Left cardiac atrium (tissue), 4 donors: ENCODE measurements at regions not wholly inside any gene's neighbourhood (a gene's known extent, or its start where the extent isn't known, plus 50 kb on each side); places are given as distances from the start of the nearest gene placed in this dataset.
A peak's percentile ranks its signal among the peaks of the same experiment; 100 is the strongest.

Experiments
- ATAC-seq, 2 donors: fragments of 200-7000 bp; cut with Tn5 transposase; one replicate each; pipeline ENCODE4 v1.9.1; 2020; ENCODE audit warnings: mild to moderate bottlenecking in 2 of 2, moderate library complexity in 2 of 2
- DNase-seq: peaks from one replicate; pipeline ENCODE4 v3.0.0-alpha.2; 2020
- intact Hi-C, 2 donors: fragments of 100-400 bp; cut with DNase I; formaldehyde crosslinking; loops; one replicate each; pipeline versions ENCODE4 v1.14.1 to v1.15.1; 2022 to 2023
- donor health status: DM: no; HTN: yes; CAD: no.
- donor health status: DM: no; HTN: yes; CAD: no; lungs with severe emphysema.
- donor health status: DM: yes; HTN: yes; CAD: no.
- donor health status: Dilated cardiomyopathy.

DNA sequence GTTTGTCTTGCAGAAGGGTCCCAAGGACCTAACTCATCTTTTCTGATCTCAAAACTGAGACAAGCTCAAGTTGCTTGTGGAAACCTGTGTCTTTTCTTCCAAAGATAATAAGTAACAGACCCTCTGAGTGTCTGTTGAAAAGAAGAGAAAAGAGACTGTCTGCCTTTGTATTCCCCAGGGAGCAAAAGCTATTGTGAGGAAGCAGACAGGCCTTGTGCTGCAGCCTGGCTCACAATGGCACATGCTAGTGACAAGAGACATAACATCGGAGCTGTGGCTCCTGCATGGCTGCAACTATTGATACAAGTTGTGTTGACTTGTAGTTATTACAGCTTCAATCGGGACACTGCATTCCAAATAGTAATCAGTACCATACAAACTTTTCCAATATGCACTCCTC lies 202.9 kb downstream of the DKK1 start:
- DNase-seq (no peak), ATAC-seq (no peak)
- intact Hi-C loops: no loop called here

DNA sequence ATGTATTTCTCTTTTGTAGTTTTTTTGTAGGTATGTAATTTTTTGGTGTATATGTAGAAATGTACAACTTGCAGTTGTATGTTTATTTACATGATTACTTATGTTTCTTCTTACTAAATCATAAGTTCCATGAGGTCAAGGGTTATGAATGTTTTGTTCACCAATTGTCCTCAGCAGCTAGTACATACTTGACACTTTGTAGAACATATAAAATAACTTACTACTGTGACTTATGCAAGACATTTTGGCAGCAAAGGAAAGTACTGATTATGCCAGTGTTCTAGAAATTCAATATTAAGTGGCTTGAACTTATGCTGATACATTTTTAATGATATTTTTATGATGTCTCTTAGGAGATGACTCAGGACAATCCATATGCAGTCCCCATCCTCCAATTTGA lies 209.6 kb downstream of the DKK1 start:
- intact Hi-C loops: no loop called here
- DNase-seq (no peak), ATAC-seq (no peak)

DNA sequence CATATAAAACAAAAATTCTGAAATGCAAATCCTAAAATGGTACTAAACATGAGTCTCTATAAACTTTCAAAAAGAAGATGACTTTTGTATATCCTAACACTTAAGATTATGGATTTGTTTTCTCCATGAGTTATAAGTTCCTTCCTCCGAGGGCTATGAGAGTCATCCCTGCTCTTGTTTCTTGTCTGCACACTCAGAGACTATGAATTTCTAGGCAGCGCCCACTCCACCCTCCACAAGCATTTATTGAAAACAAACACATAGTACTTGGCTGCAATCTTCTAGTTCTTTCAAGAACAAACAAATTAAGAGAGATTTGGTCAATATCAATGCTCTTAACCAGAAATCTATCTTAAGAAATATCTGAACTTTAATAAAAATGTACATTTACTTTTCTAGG lies 211.7 kb downstream of the DKK1 start:
- intact Hi-C loops: no loop called here
- ATAC-seq: peak in 1 of 2 donors; percentile 59
- no peak for DNase-seq

DNA sequence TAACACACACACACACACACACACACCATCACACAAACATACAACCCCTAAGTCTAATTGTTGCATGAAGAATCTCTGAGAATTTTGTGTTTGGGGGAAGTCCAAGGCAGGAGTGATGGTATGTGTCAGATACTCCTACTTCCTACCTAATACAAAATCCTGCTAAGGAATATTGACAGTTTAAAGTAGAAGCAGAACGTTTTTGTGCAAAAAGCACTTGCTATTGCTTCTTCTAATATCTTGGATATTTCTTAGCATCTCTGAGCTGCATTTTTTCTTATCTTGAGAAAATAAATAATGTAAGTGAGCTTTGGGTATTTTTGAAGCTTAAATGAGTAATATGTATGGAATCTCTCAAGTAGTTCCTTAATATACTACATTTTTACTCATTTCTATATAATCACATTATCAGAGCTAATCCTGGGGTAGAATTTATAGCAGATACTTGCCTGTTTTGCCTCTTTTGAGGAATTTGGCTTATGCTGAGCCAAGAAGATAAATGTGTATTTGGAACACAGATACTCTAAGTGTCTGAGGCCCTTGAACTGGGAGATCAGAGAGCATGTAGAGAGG lies 212.3 kb downstream of the DKK1 start:
- ATAC-seq: no peak
- DNase-seq: no peak
- intact Hi-C loops: no loop called here

DNA sequence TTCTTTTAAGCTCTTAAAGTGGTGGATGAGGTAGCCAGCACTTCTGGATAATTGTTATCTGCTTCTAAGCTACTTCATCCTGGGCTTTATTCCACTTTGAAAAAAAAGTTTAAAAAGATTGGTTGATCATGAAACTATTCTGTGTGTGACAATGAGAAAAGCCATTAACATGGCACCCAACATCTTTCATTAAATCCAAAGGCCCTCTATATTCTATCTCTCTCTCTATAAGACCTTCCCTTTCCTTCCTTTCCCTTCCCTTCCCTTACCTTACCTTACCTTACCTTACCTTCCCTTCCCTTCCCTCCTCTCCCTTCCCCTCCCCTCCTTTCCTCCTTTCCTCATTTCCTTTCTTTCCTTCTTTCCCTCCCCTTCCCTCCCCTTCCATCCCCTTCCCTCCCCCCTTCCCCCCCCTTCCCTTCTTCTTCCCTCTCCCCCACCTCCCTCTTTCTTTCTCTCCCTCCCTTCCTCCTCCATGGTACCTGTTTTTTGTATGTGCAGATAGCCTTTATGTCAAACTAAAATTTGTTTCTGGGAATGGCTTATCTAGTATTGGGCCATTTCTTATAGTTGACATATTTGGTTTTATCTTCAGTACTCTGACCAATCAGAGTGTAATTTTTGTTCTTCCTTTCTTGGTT lies 218.7 kb downstream of the DKK1 start:
- intact Hi-C loops: no loop called here
- DNase-seq (no peak), ATAC-seq (no peak)

DNA sequence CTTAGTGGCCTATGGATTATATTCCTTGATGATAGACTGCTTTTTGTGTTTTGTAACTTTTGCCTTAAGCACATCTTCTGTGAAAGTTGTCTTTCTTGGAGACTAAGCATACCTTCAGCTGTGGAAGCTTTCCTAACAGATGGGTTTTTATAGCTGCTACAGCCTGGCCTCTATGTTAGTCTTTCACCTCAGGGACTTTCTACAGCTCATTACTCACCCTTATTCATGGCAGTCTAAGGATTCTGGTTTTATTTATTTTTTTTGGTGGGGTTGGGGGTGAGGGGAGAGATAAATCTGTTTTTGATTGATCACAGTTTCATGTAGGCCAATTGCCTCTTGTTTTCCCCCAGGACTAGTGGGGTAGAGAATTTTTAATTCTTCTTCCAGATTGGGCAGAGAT lies 219.9 kb downstream of the DKK1 start:
- no peak for ATAC-seq
- intact Hi-C loops: no loop called here
- no peak for DNase-seq

DNA sequence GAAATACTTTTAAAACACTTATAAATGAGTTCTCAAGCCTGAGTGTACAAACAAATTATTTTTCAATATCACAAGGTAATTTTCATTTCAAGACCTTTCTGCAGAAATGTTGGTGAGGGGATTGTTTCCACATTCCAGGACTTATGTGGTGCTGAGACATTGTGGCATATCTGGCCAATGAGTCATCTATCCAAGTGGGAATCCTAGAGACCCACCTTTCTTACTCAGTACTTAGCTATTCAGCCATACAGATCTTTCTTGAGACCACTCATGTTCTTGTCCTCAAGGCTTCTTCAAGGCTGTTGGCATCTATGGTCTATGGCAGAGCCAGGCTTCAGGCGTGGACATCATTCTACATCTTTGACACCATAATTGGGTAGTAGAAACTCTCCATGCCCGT lies 225.4 kb downstream of the DKK1 start:
- intact Hi-C loops: no loop called here
- ATAC-seq (no peak), DNase-seq (no peak)

DNA sequence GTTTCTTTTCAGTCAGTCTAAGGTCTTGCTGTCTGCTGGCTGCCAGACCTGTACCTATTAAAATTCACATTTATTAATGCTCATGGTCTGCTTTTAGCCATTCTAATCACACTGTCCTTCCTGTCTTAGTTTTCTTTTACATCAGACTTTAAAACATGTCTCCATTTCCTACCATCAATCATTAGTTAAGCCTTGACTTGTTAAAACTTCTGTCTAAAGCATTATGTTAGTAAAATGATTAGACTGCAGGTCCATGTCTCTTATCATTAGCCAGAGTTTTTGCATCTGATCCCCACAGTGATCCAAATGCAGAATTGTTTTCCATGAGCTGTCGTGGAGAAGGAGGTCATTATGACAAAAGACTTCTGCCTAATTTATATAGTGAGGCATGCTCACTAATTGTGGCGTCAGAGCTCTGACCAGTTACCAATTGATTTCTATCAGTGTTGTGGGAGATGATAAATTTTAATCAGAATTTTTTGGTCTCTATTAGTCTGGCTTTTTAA lies 226.5 kb downstream of the DKK1 start:
- ATAC-seq (no peak), DNase-seq (no peak)

DNA sequence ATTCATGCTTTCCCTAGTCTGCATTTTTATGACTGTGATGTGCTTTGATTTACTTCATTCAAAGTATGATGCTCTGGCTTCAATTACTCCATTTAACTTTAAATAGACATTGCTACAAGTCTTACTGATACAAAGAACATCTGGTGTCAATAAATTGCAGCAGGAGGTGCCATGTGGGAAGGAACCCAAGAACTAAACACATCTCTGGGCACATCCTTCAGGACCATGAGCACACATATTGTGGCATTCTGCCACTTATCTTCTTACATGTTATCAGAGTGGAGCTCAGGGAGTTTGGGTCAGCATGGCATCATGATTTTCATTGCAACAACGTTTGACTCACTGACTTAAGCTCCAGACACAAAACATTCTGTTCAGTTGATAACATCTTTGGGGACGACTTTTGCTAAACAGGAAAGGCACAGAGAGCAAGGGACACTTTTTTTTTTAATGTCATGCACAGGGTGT lies 227.0 kb downstream of the DKK1 start:
- intact Hi-C loops: no loop called here
- DNase-seq (no peak), ATAC-seq (no peak)

More for the DNA sequence above, 226.5 kb downstream of the DKK1 start:
- intact Hi-C loops: no loop called here

DNA sequence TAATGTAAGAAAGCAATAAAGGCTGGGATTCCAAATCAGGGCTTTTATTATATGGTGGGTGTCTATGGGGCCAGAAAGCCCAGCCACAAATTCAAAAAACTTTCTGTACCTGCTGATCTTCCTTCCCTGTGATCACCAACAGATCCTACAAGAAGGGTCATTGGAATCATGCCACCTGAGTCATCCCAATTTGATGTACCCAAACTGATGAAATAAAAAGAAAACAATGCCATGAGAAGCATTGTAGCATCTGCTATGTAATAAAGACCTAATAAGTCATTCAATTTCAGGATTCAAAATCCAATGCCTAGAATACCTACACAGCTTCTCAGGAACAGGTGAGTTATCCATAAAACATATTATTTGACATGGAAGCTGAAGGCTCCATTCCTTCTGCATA lies 228.8 kb downstream of the DKK1 start:
- DNase-seq: no peak
- no peak for ATAC-seq
- intact Hi-C loops: no loop called here

DNA sequence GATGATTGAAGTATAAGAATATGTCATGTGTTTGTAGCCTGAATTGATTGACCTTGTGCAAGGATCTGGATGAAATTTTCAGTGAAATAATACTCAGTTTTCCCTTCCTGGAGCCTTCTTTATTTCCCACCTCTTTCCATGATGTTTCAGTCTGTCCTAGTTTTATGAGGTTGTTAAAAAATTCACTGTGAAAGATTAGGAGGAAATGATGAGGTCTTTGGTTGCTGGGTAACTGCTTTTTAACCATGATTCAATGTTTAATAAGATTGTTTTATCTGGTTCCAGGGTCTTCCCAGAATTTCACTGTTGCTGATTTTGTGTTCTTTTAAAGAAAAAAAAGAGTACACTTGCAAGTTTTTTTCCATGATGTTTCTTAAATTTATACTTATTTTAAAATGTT lies 221.5 kb downstream of the MBL2 start:
- intact Hi-C loops: no loop called here
- no peak for DNase-seq
- no peak for ATAC-seq

DNA sequence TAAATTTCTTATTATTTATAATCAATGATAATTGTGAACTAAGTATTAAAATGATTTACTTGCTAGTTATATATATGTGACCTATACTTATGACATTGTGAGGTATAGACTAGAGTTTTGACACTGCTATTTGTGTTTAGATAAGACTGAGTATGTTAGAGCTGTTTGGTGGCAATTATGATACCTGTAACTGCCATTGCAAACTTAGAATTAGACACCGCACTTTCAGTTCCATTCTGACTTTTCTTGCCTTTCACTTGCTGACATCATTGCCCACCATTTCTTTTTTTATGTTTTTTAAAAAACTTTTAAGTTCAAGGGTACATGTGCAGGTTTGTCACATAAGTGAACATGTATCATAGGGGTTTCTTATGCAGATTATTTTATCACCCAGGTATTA lies 214.5 kb downstream of the MBL2 start:
- no peak for ATAC-seq
- intact Hi-C loops: no loop called here
- no peak for DNase-seq

DNA sequence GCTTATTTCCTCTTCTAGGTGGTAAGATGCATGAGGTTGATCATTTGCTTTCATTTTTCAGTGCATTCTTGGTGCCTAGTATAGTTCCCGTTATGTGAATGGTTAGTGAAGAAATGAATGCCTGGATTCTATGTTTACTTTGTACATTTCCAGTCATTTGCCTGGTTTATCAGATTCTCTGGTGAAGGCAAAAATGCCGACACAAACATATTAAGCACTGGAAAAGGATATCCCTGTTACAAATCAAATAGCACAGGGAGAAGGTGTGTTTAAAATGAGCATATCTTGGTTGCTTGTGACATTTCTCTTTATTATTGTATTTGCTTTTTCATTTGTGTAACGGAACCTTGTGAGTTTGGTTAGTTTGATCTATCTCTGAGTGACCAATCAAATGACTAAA lies 211.3 kb downstream of the MBL2 start:
- DNase-seq: no peak
- intact Hi-C loops: no loop called here
- no peak for ATAC-seq

DNA sequence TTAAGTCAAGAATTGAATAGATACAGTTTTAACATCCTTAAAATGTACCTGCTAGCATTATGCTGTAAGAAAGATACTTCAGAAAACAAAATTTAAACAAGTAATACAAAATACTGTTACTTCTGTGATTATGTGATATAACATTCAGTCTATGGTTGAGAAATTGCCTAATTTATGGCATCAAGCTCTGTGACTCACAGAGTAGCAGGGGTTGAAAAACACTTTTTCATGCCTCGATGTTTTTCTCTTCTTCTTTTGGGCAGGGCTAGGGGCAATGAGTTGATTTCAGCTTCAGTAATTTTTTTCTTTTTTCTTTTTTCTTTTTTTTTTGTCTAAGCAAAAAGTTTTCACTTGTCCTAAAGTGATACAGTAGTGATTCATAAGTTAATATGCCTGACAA lies 209.2 kb downstream of the MBL2 start:
- intact Hi-C loops: no loop called here
- ATAC-seq (no peak), DNase-seq (no peak)

DNA sequence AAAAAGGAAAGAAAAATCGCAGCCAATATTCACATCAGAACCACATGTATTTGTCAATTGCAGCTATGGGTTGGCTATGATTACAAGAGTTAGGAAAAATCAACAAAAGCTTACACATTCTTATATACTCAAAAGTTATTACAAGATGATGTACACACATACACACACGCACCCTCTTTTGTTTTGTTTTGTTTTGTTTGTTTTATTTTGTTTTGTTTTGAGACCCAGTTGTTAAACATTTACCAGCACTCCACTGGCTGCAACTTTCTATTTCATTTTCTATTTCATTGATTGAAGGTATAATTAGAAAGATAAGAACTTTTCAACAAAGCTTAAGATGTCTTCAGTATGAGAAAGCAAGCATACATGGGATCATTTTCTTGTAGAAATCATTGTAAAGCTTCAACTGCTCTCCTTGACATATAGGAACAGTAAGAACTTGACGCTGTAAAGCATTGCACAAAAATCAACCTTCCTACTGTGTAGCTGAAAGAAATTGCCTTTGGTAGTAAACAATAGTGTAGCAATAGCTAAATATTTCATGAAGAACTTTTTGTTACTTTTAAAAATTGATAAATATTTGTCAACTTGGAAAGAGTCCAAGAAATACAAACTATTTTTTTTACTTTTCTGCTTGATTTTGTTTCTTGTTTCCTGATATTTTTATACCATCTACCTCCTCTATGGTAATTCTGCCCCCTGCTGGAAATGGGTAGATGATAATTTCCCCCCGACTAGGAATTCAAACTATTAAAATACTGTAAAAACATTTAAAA lies 205.9 kb downstream of the MBL2 start:
- ATAC-seq: no peak
- intact Hi-C loops: no loop called here
- DNase-seq: no peak

DNA sequence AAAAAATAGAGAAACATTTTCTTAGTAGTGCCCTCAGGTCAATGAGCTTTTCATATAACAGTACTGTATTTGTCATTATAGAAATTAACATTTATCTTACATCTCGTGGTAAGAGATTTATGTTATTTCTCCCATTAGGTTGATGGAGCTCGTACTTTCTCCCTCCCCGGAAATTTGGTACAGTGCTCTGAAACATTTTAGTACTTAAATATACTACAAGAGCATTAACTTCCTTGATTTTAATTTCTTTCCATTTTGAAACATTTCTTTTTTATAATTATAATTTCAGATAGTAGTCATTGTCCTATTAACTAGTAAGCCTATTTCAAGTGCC lies 205.4 kb downstream of the MBL2 start:
- no peak for ATAC-seq
- DNase-seq: no peak
- intact Hi-C loops: no loop called here

DNA sequence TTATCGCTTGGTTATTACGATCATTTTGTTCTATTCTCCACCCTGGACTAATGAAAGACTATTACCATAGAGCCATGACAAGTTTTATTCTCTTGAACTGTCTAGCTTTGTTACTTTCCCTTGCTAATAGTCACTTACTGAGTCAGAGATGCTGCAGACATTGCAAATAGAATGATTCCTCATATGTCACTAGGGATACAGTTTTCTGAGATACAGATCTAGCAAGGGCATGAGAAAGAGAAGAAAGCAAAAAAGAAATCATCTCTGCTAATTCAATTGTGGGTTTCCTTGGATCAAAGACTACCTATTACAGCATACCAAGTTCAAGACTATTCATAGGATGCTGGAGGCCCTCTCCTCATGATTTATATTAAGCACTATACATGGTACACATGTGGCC lies 204.3 kb downstream of the MBL2 start:
- no peak for ATAC-seq
- DNase-seq: no peak
- intact Hi-C loops: no loop called here

DNA sequence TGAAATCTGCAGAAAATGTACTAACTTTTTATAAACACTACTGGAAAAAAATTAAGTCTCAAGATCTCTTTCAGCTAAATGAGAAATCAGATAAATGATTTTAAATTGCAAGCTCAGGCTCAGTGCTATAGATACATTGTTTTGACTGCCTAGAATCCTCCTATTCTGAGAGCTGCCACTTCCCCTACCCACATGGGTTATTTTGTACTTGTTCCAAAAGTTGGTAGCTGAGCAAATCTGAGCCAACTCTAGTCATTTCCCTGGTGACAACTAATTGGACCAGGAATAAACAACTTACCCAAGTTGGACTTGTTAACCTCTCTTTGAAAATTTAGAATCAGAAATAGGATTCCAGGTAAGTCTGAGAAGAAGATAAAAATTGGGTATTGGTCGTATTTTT lies 202.1 kb downstream of the MBL2 start:
- DNase-seq (no peak), ATAC-seq (no peak)
- intact Hi-C loops: no loop called here

DNA sequence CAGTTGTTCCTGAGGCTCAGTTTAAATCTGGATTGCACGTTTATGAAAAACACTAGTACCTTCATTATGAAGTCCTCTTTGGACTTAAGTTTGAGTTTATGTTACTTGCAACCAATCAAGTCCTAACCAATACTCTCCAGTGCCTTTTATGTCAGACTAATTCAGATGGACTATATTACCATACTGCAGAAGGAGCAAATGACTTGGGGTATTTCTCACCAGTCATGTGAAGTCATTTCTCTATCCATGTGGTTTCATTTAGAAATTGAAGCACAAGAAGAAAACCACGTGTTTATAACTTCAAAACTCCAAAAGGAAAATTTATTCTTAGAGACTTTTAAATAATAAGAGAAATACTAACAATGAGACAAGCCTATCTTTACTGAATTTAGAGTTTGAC lies 201.6 kb downstream of the MBL2 start:
- ATAC-seq: no peak
- no peak for DNase-seq
- intact Hi-C loops: no loop called here

DNA sequence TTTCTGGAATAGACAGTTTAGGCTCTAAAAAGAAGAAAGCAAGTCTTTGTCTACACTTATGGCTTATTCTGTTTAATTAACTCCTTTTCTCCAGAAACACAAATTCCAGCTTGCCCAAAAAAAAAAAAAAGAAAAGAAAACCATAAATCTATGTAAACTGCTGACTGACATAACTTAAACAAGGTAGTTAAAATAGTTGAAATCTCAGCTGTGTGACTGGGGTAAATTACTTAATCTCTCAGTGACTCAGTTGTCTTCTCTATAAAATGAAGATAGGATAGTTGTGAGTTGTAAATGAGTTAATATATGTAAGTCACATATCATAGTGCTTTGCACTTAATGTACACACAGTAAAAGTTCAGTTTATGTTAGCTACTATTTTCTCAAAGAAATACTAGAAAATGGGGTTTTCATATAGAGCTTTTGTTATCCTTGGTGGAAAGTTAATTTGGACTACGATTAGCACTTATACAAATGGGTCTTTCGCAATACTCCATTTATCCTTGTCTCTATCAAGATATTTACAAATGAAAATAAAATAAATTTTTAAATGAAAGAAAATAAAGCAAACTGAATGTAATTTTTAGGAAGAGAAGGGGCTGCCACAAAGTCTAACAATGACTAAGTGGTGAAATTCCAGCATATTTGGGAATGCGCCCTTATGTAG lies 200.9 kb downstream of the MBL2 start:
- no peak for DNase-seq
- intact Hi-C loops: no loop called here
- no peak for ATAC-seq
